OCI-M1 (cell line): ENCODE measurements at regions not wholly inside any gene's neighbourhood (a gene's known extent, or its start where the extent isn't known, plus 50 kb on each side); places are given as distances from the start of the nearest gene placed in this dataset.
"Not testable (repeated sequence)": the region's sequence is repeated elsewhere in the genome, so short reads cannot be mapped to it uniquely, and the experiment has no call there.

Experiments
- DNase-seq: peaks from one replicate; lab custom pipeline; 2025; lab: John Stamatoyannopoulos, UW

DNA sequence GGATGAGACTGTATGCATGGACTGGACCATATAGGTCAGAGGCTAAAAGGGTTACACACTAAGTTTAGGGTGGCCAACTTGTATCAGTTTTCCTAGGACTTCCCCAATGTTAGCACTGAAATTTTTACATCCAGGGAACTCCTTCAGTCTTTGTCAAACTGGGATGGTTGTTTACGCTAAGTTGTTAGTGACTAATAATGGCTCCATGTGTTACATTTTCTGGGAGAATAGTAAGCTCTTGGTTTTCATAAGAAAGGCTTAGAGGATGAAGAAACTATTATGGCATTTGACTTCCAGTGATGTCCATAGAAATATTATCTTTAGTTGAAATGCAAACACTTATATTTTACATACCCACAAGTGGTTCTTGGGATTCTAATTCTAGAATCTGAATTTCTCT, 57.9 kb upstream of the ST3GAL6 start:
- DNase-seq = no peak

DNA sequence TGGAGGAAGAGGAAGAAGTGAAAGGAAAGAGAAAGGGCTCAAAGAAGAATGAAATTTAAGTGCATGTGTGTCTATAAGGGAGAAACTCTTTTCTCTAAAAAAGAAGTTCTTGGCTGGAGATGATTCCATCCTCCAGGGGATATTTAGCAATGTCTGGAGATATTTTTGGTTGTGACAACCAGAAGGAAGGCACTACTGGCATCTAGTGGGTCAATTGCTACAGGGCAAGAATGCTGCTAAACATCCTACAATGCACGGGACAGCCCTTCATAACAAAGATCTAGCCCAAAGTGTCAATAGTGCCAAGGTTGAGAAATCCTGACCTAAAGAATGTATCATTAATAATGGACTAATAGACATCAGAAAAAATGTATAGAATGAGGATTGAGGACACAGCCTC, 57.4 kb upstream of the ST3GAL6 start:
- DNase-seq = peak; percentile 31

DNA sequence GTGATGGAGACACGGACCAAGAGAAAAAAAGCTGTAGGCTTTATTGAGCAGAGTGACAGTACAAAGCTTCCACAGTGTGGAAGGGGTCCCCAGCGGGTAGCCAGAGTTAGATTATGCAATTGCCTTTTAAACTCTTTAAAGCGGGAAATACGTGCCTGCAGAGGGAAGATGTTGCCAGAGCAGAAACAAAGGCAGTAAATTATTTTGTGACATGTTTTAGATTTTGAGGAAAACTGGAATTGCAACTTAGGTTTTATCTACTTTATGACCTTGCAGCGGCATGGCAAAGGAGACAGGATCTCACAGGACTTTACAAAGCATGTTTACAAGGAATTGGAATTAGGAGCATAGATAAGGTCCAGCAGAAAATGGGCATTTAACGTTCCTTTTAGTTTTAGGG, 54.5 kb upstream of the ST3GAL6 start:
- DNase-seq = not testable (repeated sequence)

DNA sequence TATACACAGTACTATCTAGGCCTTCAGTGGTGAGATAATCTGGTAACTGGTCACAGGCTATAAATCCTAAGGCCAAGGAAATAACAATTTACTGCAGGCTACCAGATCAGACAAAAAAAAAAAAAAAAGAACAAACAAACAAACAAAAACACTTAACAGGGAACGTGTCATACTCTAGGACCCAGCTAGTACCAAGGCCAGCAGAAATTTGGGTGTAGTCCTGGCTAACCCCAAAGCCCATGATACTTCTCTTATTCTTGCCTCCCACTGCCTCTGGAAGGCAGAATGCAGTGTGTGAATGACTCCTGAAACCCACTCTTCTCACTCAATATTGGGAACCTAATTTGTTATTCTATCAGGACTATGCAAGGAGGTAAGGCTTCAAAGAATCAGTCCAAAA, 53.7 kb upstream of the ST3GAL6 start:
- no peak for DNase-seq

DNA sequence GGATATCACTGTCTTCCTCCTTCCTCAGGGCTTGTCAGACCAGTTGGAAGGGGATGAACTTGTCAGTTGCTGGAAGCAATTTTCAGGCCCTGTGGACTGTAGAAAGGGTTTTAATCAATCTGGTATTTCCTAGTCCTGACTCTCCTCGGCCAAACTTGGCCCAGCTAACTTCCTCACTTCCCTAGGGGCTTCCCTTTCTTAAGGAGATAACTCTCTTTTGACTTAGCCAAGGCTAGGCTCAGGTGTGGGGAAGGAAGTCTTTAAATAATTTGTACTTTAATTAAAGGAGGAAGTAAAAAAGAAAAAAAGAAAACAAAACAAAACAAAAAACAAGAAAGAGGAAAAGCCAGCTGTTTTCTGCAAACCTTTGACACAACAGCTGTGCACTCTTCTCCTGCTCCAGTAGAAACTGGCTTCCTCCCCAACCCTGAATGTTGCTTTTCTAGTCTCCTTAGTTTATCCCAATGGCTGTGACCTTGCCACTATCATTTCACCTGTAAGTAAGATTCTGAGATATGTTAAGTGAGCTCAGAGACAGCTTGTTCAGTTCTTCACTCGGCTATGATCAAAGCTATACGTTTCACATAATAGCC, 53.0 kb upstream of the ST3GAL6 start:
- no peak for DNase-seq

DNA sequence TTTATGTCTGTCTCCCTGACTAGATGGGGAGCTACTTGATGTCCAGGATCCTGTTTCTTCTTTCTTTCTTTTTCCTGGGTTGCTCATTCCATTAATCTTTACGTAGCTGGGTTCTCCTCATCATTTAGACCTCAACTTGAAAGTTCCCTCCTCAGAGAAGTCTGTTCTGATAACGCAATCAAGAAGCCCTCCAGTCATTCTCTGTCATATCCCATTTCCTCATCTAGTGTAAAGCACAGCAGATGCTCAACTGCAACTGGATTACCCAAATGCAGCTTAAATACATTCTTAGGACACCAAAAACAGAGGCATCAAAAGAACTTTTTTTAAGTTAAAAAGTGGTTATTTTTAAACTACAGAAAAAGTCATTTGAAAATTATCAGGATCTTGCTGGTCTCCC, 51.7 kb upstream of the ST3GAL6 start:
- DNase-seq = no peak

- DNase-seq = no peak
These were observed 50.4 kb upstream of the ST3GAL6 start for GRCh38 chr3:98712726-98713125.

GRCh38 chr3:98713332-98713731, 49.8 kb upstream of the ST3GAL6 start:
- not testable (repeated sequence) for DNase-seq
